GM23248 (cell line): ENCODE measurements at regions not wholly inside any gene's neighbourhood (a gene's known extent, or its start where the extent isn't known, plus 50 kb on each side); places are given as distances from the start of the nearest gene placed in this dataset.
"Not testable (repeated sequence)": the region's sequence is repeated elsewhere in the genome, so short reads cannot be mapped to it uniquely, and the experiment has no call there.

Experiments used
- EZH2 ChIP-seq: fragments of 200-600 bp; sonication (generic); IDR thresholded peaks from 2 replicates; pipeline ENCODE4 v1.6.1; 2018; ENCODE audit warnings: antibody characterized with exemption, mild to moderate bottlenecking; ENCODE audit not compliant: insufficient read depth, poor library complexity, severe bottlenecking
- EZH2phosphoT487 ChIP-seq: fragments of 200-600 bp; sonication (generic); IDR thresholded peaks from 2 replicates; pipeline ENCODE4 v1.6.1; 2018; ENCODE audit warnings: antibody characterized with exemption, moderate library complexity, mild to moderate bottlenecking, low read depth; ENCODE audit not compliant: insufficient read depth

GRCh38 chr18:8914404-8915264 lies 187.9 kb upstream of the NDUFV2 start:
- TF ChIP-seq EZH2phosphoT487, EZH2: not testable (repeated sequence)
